ENCODE measurements at regions not wholly inside any gene's neighbourhood (a gene's known extent, or its start where the extent isn't known, plus 50 kb on each side); places are given as distances from the start of the nearest gene placed in this dataset.

- TF ChIP-seq POLR2AphosphoS5 (IDR thresholded peaks at IDR 0.05; ENCODE audit: low read depth, low read length) (no peak), POLR2A (IDR thresholded peaks at IDR 0.05; ENCODE audit: low read depth, low read length) (no peak), TAF1 (IDR thresholded peaks at IDR 0.05; ENCODE audit: low read depth, low read length) (no peak)
Measured at GRCh38 chr1:229119876-229120275, 151.0 kb upstream of the RAB4A start.

Measured in GM12891 (cell line).